Stimulated activated CD8-positive, alpha-beta memory T cell treated with anti-CD3 and anti-CD28 coated beads, Interleukin-4, amount 100 ng/mL, for 48 hours (primary cell): ENCODE measurements at regions not wholly inside any gene's neighbourhood (a gene's known extent, or its start where the extent isn't known, plus 50 kb on each side); places are given as distances from the start of the nearest gene placed in this dataset.

Source experiments
- DNase-seq: peaks from one replicate; pipeline ENCODE4 v3.0.0-alpha.2; 2020

DNA sequence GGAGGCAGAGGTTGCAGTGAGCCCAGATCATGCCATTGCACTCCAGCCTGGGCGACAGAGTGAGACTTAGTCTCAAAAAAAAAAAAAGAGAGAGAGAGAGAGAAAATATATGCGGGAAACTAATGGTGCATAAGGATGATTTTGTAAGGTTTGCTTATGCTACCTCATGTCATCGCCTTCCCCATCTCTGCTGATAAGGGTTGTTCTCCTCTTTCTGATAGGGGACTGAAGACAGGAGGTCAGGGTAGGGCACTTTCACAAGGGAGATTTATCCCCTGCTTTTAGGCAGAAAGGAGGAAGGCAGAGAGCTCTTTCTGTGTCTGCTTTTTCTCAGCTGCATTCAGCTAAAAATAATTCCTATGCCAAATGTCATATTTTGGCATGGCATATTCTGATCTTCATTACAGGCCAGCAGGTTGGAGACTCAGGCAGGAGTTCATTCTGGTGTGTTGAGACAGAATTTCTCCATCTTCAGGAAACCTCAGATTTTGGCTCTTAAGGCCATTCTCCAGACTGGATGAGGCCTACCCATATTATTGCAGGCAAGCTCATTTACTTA lies 220.2 kb downstream of the AUH start:
- no peak for DNase-seq

- no peak for DNase-seq
Measured at GRCh38 chr9:91143162-91143561, 218.6 kb downstream of the AUH start.

GRCh38 chr9:91143642-91144041 lies 218.1 kb downstream of the AUH start:
- no peak for DNase-seq

GRCh38 chr9:91144769-91145168 lies 216.9 kb downstream of the AUH start:
- no peak for DNase-seq

- DNase-seq, result no peak
Measured at GRCh38 chr9:91145496-91145895, 216.2 kb downstream of the AUH start.

- no peak for DNase-seq
Measured at GRCh38 chr9:91146391-91147019, 215.2 kb downstream of the AUH start.

GRCh38 chr9:91147079-91147708 lies 214.5 kb downstream of the AUH start:
- no peak for DNase-seq

DNA sequence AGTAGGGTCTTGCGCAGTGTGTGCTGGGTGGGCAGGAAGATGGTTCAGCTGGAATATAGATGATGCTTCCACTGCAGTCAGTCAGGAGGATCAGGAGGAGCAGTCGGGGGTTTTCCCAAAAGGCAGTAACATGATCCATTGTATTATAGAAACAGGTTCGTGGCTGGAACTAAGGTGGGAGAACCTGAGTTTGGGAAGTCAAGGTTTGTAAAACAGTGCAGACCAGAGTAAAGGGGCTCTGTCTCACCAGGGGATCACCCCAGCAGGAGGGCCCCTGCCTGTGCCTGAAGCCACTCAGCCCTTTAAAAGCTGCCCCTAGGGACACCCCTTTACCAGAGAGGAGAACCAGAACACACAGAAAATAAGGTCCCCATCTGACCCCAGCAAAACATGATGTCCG lies 213.4 kb downstream of the AUH start:
- DNase-seq, result no peak

DNA sequence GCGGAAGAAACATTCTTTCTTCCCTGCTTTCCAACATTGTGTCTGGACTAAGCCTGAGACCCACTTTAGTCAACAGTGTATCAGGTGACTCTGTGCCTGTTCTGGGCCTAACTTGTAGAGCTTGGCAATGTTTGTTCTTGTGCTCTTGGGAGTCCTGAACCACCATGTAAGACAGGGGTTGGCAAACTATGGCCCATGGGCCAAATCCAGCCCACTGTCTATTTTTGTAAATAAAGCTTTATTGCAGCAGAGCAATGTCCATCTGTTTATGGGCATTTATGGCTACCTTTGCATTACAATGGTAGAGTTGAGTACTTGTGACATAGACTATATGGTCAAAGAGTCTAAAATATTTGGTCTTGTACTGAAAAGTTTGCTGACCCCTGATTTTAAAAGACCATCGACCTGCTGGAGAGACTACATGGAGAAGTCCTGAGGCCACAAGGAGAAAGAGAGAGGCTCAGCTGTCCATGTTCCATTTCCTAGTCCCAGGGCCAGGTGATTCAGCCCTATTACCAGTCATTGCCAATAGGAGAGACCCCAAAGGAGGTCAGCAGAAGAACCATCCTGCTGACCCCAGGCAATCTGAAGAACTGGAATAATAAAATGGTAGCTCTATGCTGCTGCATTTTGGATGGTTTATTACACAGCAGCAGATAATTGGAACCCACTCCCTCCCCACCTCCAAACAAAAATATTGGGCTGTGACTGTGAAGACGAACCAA lies 211.3 kb downstream of the AUH start:
- no peak for DNase-seq

GRCh38 chr9:91150998-91151717 lies 210.6 kb downstream of the AUH start:
- DNase-seq, result no peak

DNA sequence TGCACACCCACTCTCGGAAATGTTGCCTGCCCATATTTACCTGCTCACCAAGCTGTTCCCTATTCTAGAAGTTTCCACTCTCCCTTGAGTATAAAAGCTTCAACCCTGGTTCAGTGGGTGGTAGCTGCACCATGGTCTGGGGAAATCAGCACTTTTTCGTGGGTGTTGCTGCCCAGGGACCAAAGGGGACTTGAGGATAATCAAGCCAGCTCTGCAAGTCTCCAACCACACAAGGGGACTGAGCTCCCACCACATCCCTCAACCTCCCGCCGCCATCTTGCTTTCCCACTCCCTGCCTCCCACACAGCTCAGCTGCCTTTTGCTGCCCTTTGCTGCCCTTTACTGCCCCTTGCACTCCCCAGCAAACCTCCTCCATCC lies 210.0 kb downstream of the AUH start:
- peak; percentile 69 for DNase-seq

- DNase-seq, result no peak
Measured at GRCh38 chr9:91154686-91155085, 207.0 kb downstream of the AUH start.

GRCh38 chr9:91155181-91155580 lies 206.5 kb downstream of the AUH start:
- DNase-seq, result no peak

- no peak for DNase-seq
Measured at GRCh38 chr9:91155746-91156376, 205.9 kb downstream of the AUH start.

- peak; percentile 45 for DNase-seq
Measured at GRCh38 chr9:91156451-91157234, 205.1 kb downstream of the AUH start.

GRCh38 chr9:91157883-91158282 lies 203.8 kb downstream of the AUH start:
- peak; percentile 23 for DNase-seq

DNA sequence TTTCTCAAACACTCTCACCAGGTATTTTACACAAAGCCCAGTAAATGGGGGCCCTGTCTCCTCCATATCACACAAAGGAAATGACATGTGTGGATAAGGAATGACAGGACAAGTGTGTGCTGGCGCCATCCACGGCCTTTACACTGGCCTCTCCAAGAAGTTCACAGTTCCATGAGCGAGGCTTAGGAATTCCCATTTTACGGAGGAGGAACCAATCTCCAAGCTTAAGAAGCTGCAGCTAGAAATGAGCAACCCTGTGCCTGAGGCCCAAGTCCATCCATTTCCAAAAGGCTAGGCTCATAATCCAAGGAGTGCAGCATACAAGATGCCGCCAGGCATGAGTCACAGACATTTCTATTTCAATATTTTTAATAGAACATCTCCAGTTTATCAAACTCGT lies 203.4 kb downstream of the AUH start:
- DNase-seq, result peak; percentile 22

- DNase-seq, result no peak
Measured at GRCh38 chr9:91158946-91159345, 202.8 kb downstream of the AUH start.

GRCh38 chr9:91159664-91160121 lies 202.0 kb downstream of the AUH start:
- DNase-seq, result no peak

- no peak for DNase-seq
Measured at GRCh38 chr9:91160181-91160580, 201.5 kb downstream of the AUH start.

- DNase-seq, result peak; percentile 37
Measured at GRCh38 chr9:91160599-91161464, 200.9 kb downstream of the AUH start.
